Omental fat pad (tissue), 3 donors: ENCODE measurements at regions not wholly inside any gene's neighbourhood (a gene's known extent, or its start where the extent isn't known, plus 50 kb on each side); places are given as distances from the start of the nearest gene placed in this dataset.
A peak's percentile ranks its signal among the peaks of the same experiment; 100 is the strongest.

Experiments
- ATAC-seq: fragments of 150-250 bp; one replicate; pipeline ENCODE4 v1.9.1; 2016; ENCODE audit warnings: mild to moderate bottlenecking, moderate library complexity; ENCODE audit not compliant: low FRiP score
- DNase-seq: peaks from one replicate; pipeline ENCODE4 v3.0.0-alpha.2; 2019; ENCODE audit warnings: low spot score
- CTCF ChIP-seq, 3 donors: fragments of 450-650 bp; IDR thresholded peaks; one replicate each; pipeline ENCODE4 v1.5.1; 2016 to 2017; ENCODE audit warnings: antibody characterized with exemption in 3 of 3, mild to moderate bottlenecking in 3 of 3, moderate library complexity in 2 of 3

- no peak for DNase-seq
- ATAC-seq, result peak; percentile 44
- TF ChIP-seq CTCF (IDR thresholded peaks at IDR 0.05), result no peak
These were observed 253.6 kb upstream of the FLRT2 start for GRCh38 chr14:85276161-85276978.

- no peak for TF ChIP-seq CTCF (IDR thresholded peaks at IDR 0.05)
- no peak for DNase-seq
- ATAC-seq, result no peak
These were observed 253.0 kb upstream of the FLRT2 start for GRCh38 chr14:85276979-85277228.

- ATAC-seq (no peak), DNase-seq (no peak)
- no peak for TF ChIP-seq CTCF (IDR thresholded peaks at IDR 0.05)
These were observed 250.5 kb upstream of the FLRT2 start for GRCh38 chr14:85279407-85279806.

- TF ChIP-seq CTCF (IDR thresholded peaks at IDR 0.05), result no peak
- DNase-seq (no peak), ATAC-seq (no peak)
These were observed 249.9 kb upstream of the FLRT2 start for GRCh38 chr14:85280074-85280473.

- ATAC-seq, result no peak
- DNase-seq, result no peak
- TF ChIP-seq CTCF (IDR thresholded peaks at IDR 0.05), result no peak
These were observed 248.0 kb upstream of the FLRT2 start for GRCh38 chr14:85281921-85282320.

GRCh38 chr14:85288041-85288440 lies 241.9 kb upstream of the FLRT2 start:
- ATAC-seq (no peak), DNase-seq (no peak)
- no peak for TF ChIP-seq CTCF (IDR thresholded peaks at IDR 0.05)

- DNase-seq, result no peak
- TF ChIP-seq CTCF (IDR thresholded peaks at IDR 0.05), result no peak
These were observed 238.2 kb upstream of the FLRT2 start for GRCh38 chr14:85291731-85292130.

More at GRCh38 chr14:85291731-85292130, 238.2 kb upstream of the FLRT2 start:
- ATAC-seq, result no peak
